Stimulated activated CD8-positive, alpha-beta memory T cell treated with anti-CD3 and anti-CD28 coated beads, Interleukin-15, amount 100 ng/mL, for 24 hours (primary cell): ENCODE measurements at regions not wholly inside any gene's neighbourhood (a gene's known extent, or its start where the extent isn't known, plus 50 kb on each side); places are given as distances from the start of the nearest gene placed in this dataset.

ENCODE experiments used
- DNase-seq: peaks from one replicate; pipeline ENCODE4 v3.0.0-alpha.2; 2020; ENCODE audit warnings: low read depth

DNA sequence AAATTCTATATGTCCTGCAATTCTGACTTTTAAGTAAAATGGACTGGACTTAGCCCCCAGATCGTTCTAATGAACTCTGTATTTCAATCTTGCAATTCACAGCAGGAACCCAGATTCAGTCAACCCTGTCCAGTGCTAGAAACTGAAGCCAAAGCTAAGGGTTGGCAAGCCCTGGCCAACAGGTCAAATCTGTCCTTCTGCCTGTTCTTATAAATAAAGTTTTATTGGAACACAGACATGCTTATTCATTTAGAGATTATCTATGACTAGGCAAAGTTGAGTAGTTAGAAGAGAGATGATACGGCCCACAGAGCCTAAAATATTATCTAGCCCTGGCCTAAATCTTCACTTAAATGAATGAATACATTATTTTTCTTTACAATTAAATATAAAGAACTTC, 339.2 kb upstream of the JARID2 start:
- no peak for DNase-seq

GRCh38 chr6:14910692-14911547, 334.9 kb upstream of the JARID2 start:
- DNase-seq: no peak

DNA sequence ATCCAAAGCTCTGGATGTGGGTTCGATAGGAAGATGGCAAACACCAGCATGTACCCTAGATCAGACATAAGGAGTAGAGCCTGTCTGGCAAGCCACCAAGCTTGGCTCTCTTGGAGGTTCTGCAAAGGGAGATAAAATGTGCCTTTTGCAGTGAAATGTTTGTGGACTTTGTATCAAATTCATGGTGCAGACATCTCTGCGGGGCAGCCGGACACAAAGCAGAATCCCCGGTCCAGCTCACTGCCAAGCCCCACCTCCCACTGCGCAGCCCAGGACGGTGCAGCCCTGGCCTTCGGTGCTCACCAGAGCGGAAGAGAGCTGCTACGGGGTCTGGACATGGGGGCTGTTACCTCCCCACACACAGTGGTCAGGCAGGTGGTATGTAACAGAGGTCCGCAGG, 333.6 kb upstream of the JARID2 start:
- no peak for DNase-seq

DNA sequence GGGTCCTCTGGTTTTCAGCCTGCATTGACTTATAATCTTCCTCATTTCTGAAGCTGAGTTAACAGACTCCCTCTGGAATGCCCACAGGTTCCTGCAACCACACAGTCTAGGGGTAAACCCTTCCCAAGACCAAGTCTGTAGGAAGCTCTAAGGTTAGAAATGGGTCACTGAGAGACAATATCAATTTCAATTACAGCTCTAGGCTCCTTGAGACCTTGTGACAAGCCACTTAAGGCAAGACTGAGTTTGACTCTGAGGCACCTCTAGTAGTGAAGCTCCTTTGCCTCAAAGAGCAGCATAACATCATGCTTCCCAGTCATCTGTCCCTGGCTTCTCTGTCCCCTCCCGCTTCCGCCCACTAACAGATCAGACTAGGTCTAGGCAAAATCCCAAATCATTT, 333.2 kb upstream of the JARID2 start:
- DNase-seq: no peak

DNA sequence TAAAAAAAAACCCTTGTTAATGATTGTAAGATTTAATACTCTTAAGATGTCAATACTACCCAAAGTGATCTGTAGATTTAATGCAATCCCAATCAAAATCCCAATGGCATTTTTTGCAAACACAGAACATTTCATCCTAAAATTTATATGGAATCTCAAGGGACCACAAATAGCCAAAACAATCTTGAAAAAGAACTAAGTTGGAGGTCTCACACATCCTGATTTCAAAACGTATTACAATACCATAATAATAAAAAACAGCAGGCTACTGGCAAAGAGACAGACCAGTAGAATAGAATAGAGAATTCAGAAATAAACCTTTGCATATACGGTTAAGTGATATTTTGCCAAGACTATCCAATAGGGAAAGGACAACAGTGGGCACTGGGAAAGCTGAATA, 331.9 kb upstream of the JARID2 start:
- no peak for DNase-seq

DNA sequence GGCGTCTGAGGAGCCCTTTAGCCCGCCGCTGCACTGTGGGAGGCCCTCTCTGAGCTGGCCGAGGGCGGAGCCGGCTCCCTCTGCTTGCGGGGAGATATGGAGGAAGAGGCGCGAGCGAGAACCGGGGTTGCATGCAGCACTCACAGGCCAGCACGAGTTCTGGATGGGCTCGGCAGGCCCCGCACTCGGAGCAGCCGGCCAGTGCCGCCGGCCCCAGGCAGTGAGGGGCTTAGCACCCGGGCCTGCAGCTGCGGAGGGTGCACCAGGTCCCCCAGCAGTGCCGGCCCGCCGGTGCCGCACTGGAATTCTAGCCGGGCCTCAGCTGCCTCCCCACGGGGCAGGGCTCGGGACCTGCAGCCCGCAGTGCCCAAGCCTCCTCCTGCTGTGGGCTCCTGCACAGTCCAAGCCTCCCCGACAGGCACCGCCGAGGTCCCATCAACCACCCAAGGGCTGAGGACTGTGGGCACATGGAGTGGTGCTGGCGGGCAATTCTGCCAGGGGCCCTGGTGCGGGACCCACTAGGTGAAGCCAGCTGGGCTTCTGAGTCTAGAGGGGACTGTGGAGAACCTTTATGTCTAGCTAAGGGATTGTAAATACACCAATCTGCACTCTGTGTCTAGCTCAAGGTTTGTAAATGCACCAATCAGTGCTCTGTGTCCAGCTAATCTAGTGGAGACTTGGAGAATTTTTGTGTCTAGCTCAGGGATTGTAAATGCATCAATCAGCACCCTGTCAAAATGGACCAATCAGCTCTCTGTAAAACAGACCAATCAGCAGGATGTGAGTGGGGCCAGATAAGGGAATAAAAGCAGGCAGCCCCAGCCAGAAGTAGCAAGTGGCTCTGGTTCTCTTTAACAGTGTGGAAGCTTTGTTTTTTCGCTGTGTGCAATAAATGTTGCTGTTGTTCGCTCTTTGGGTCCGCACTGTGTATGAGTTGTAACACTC, 329.7 kb upstream of the JARID2 start:
- no peak for DNase-seq

- DNase-seq: no peak
Measured at GRCh38 chr6:14917109-14917910, 328.6 kb upstream of the JARID2 start.

DNA sequence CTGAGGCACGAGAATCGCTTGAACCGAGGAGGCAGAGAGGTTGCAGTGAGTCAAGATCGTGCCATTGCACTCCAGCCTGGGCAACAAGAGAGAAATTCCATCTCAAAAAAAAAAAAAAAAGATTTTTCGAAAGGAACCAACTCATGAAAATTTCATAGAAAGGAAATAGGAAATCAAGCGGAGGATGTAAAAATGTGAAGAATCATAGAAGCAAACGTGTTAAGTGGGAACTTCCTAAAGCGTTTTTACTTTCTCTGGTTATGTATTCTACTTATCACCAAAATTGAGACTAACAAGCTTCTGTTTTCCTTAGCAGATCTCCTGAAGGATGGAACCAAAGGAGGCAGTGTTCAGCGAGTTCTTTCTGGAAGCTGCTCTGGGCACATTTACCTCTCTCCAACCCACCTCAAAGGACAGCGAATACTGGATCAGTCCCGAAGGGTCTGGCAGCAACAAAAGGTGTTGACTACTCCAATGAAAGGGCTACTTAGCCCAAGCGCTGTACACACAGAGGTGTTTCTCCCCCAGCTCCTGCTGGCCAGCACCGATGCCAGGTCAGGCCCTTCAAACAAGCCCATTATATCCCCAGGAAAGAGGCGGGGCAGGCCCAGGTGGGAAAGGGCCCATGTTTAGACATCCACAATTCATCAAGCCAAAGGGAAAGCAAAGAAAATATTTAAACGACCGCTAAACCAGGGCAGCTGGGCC, 327.5 kb upstream of the JARID2 start:
- no peak for DNase-seq

GRCh38 chr6:14919038-14919670, 326.7 kb upstream of the JARID2 start:
- DNase-seq: no peak

DNA sequence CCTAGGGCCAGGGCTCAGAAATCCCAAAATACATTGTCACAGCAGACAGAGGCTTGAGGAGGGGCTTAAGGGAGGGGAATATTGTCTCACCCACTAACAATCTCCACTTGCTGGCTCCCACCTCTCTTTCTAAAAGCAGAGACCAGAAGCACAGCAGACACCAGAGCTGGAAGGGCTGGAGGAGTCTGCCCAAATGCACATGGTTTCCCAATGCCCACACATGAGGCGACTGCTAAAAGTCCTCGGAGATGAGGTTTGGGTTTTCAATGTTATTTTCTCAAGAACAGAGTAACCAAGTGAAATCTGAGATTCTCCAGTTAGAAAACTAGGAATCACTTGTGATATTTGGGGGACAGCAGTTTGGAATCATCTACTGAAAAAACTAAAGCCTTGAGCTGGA, 325.6 kb upstream of the JARID2 start:
- DNase-seq: no peak

DNA sequence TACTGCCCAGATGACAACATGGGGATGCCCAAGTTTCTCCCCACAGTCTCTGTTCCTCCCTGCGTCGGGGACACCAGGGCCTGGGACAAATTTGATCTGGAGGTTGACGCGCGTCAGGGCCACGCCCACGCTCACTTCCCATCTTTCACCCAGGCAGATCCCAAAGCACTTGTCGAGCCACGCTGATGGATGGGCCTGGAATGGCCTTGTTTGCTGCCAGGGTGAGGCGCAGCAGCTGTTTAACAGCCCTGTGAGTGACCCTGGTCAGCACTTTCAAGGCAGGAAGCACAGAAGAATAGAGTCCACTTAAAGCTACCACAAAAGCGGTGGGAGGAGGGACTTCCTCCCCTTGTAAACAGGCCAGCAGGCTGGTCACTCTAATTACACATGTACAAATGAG, 324.7 kb upstream of the JARID2 start:
- no peak for DNase-seq

GRCh38 chr6:14921878-14922671, 323.8 kb upstream of the JARID2 start:
- DNase-seq: no peak

DNA sequence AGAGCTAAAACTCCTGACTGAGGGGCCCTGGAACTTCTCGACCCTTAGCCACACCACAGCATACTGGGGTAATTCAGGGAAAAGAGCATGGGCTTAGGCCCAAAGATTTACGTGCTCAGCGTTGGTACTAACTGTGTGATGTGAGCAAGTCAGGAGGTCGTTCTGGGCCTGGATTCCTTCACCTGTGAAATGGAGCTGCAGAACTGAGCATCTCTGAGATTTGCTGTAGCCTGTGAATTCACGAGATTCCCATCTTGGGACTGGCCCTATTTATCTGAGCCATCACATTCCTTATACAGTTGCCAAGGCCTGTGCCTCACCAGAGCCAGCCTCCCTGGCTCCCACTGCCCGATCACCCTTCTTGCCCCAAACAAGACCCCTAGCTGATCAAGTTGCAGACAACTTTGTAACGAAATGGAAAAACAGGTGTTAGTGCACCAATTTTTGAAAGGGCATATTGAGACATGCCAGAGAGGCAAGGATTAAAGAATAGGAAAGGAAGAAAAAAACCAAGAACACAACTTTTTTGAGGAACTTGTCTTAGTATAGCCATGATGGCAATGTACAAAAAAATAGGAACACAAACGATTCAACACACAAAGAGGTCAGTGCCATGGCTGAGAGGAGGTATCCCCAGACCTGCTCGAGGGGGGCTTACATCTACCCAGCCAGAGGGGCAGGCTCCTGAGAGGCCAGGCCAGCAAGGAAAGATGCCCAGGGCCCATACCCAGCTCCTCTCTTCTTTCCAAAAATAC, 323.0 kb upstream of the JARID2 start:
- DNase-seq: no peak

- DNase-seq: no peak
Measured at GRCh38 chr6:14924126-14925024, 321.5 kb upstream of the JARID2 start.

DNA sequence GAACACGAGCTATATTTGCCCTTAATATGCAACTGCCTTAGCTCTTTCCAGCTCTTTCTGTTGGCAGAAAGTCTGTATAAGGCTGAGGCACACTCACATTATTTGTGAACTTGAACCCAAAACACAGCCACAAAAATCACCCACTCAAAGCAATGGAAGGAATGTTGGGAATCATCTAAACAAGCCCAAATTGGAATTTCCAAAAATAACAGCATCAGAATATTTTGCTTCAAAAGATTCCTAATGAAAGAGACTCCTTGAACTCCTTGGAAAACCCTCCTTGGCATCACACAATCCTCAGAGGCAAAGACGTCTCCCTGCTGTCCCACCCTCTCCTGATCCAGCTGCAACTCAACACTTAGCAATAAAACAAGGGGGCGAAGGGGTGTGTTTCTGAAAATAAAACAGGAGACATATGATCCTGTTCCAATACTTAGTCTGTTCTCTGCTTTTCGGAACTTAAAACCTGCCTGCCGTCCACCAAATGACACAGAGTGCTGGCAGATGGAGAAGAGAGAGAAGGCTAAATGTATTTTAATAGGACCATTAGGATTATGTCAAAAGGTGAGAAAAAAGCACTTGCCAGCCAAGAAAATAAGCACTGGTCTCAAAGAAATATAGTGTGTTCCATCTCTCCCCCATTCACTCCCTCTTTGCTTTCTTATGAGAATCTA, 320.7 kb upstream of the JARID2 start:
- no peak for DNase-seq

DNA sequence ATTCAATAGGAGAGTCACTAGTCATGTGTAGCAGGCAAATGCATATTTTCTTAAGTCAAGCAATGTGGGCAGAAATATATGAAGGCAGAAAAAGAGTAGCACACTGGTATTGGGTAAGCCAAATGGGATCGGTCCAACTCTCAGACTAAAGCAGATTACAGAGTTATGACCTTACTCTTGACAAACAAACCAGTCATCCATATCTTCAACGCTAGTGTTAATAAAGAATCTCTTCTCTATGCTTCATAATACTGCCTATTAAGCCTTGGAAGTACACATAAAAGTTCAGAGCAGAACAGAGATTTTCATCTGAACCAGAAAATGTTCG, 320.2 kb upstream of the JARID2 start:
- no peak for DNase-seq

- no peak for DNase-seq
Measured at GRCh38 chr6:14927398-14927797, 318.5 kb upstream of the JARID2 start.

DNA sequence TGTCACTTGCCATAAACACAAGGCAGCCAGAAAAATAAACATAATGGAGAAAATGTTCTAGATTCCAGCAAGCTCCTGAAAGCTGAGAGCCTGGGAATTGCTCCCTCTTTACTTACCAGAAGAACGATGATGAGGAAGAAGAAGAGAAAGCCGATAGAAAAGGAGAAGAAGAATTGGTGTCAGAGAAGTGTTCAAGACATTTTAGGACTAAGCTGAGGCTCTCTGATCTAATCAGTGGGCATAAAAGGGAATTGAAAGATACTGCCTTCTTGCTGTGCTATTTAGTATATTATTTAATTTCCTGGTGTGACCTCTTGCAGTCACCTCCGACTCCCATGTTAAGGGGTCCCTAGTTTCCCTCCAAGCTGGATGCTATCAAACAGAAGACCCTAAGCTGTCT, 316.6 kb upstream of the JARID2 start:
- DNase-seq: no peak
